Common myeloid progenitor, CD34-positive (primary cell): ENCODE measurements at regions not wholly inside any gene's neighbourhood (a gene's known extent, or its start where the extent isn't known, plus 50 kb on each side); places are given as distances from the start of the nearest gene placed in this dataset.

Experiments used
- CTCF ChIA-PET: fragments of 350-600 bp; sonication (Branson Sonifier 250); formaldehyde crosslinking; loops from one replicate; lab custom pipeline; 2021; ENCODE audit warnings: antibody characterized with exemption; lab: Charles Lee
- POLR2A ChIA-PET: fragments of 350-600 bp; sonication (Branson Sonifier 250); formaldehyde crosslinking; loops from one replicate; lab custom pipeline; 2021; ENCODE audit warnings: antibody characterized with exemption; lab: Charles Lee
- DNase-seq, 3 donors: peaks; one replicate each; pipeline versions ENCODE4 v3.0.0 to v3.0.0-alpha.2; 2013
- H3K27ac ChIP-seq, 2 experiments: 1 replicate in 1 of 2; 2 replicates in 1 of 2; pipeline ENCODE4 v1.7.0; 2013; ENCODE audit warnings: inconsistent platforms in 2 of 2, low read length in 2 of 2, mild to moderate bottlenecking in 2 of 2, low read depth in 1 of 2, moderate library complexity in 1 of 2; ENCODE audit not compliant: severe bottlenecking in 2 of 2, insufficient read depth in 1 of 2, poor library complexity in 1 of 2
- H3K27me3 ChIP-seq, 5 experiments: replicated peaks in 2 of 5; 1 replicate in 3 of 5; 2 replicates in 2 of 5; pipeline versions ENCODE4 v1.6.1 to v1.7.0; 2013; ENCODE audit warnings: low read length in 4 of 5, mild to moderate bottlenecking in 2 of 5, moderate library complexity in 2 of 5, inconsistent platforms in 1 of 5; ENCODE audit not compliant: insufficient read depth in 5 of 5, control insufficient read depth in 4 of 5
- H3K36me3 ChIP-seq, 4 experiments: 1 replicate in 2 of 4; 2 replicates in 2 of 4; pipeline versions ENCODE4 v1.6.1 to v1.7.0; 2013; ENCODE audit warnings: low read length in 3 of 4, control low read depth in 1 of 4, mild to moderate bottlenecking in 1 of 4; ENCODE audit not compliant: control insufficient read depth in 4 of 4, insufficient read depth in 4 of 4
- H3K4me1 ChIP-seq, 4 experiments: 1 replicate in 3 of 4; 2 replicates in 1 of 4; pipeline versions ENCODE4 v1.6.1 to v1.7.1; 2013; ENCODE audit warnings: low read length in 3 of 4, mild to moderate bottlenecking in 3 of 4, control low read depth in 1 of 4, inconsistent platforms in 1 of 4, moderate library complexity in 1 of 4; ENCODE audit not compliant: control insufficient read depth in 4 of 4, insufficient read depth in 4 of 4; ENCODE audit errors: control extremely low read depth in 1 of 4
- H3K4me3 ChIP-seq, 7 experiments: 1 replicate in 4 of 7; 2 replicates in 3 of 7; pipeline versions ENCODE4 v1.5.1 to v1.7.0; 2013; ENCODE audit warnings: mild to moderate bottlenecking in 7 of 7, low read length in 6 of 7, moderate library complexity in 6 of 7, inconsistent platforms in 2 of 7, low read depth in 2 of 7, control low read depth in 1 of 7; ENCODE audit not compliant: insufficient read depth in 4 of 7, control insufficient read depth in 1 of 7; ENCODE audit errors: extremely low read depth in 1 of 7
- H3K9me3 ChIP-seq, 5 experiments: 1 replicate in 4 of 5; 2 replicates in 1 of 5; pipeline versions ENCODE4 v1.6.1 to v1.7.1; 2013; ENCODE audit warnings: low read length in 4 of 5, mild to moderate bottlenecking in 2 of 5, inconsistent platforms in 1 of 5, low read depth in 1 of 5, moderate library complexity in 1 of 5; ENCODE audit not compliant: control insufficient read depth in 4 of 5, insufficient read depth in 2 of 5; ENCODE audit errors: control extremely low read depth in 1 of 5
- WGBS: methylation state at CpG from one replicate; pipeline ENCODE4 v1.1.5; 2013; ENCODE audit not compliant: insufficient coverage; 5-methylcytosine and 5-hydroxymethylcytosine counted together

DNA sequence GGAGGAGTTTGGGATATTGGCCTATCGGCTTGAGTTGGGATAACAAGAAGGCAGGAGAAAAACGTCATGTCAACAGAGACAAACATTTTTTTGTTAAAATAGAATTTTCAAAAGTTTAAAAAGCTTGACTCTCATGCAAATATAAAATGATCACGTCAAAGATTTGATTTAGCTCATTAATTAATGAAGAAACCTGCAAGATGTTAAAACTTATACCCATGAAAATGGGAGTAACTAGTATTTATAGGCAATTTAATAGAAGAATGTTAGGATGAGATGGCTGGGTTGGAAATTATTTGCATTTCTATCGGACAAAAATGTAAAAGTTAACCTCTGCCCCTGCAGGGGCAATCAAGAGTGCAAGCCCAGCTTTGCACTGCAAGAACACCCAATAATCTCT, 184.6 kb upstream of the BCOR start:
- no peak overlapping the region for H3K4me3 ChIP-seq
- H3K27me3 ChIP-seq = no peaks in the 10 kb centered on the region
- peaks cover 0 to 2% (median 0%) of the 10 kb centered on the region in 5 experiments for H3K9me3 ChIP-seq
- no CpG with 5 or more reads among the region's 4 CpGs for WGBS
- H3K27ac ChIP-seq = no peak overlapping the region
- DNase-seq = no peak
- ChIA-PET POLR2A (interaction anchor here (0.6 kb wide), 1 partner anchor 783 kb away, joined by 3 read pairs; no protein-coding TSS in a partner anchor), CTCF (no interaction called here)
- H3K4me1 ChIP-seq = peaks cover 0 to 12% (median 5%) of the 10 kb centered on the region in 4 experiments
- H3K36me3 ChIP-seq = no peaks in the 10 kb centered on the region

- H3K27me3 ChIP-seq = no peaks in the 10 kb centered on the region
- no peak overlapping the region for H3K27ac ChIP-seq
- WGBS = 80% methylated on average over 1 of the region's 4 CpGs
- H3K4me3 ChIP-seq = no peak overlapping the region
- POLR2A ChIA-PET = interaction anchor here (0.6 kb wide), 1 partner anchor 783 kb away, joined by 3 read pairs; no protein-coding TSS in a partner anchor
- no peaks in the 10 kb centered on the region for H3K36me3 ChIP-seq
- CTCF ChIA-PET = interaction anchor here (0.6 kb wide), 1 partner anchor 347 kb away, joined by 4 read pairs; no protein-coding TSS in a partner anchor
- peaks cover 0 to 2% (median 0%) of the 10 kb centered on the region in 5 experiments for H3K9me3 ChIP-seq
- DNase-seq = peak in 2 of 3 donors; percentile 57 to 61
- H3K4me1 ChIP-seq = peaks cover 0 to 12% (median 5%) of the 10 kb centered on the region in 4 experiments
These were observed 183.7 kb upstream of the BCOR start for GRCh38 chrX:40281336-40282005.

GRCh38 chrX:40279762-40280161, 182.0 kb upstream of the BCOR start:
- no peaks in the 10 kb centered on the region for H3K27me3 ChIP-seq
- no peak for DNase-seq
- no peak overlapping the region for H3K27ac ChIP-seq
- H3K4me3 ChIP-seq = no peak overlapping the region
- POLR2A ChIA-PET = no interaction called here
- peaks cover 0 to 12% (median 5%) of the 10 kb centered on the region in 4 experiments for H3K4me1 ChIP-seq
- peaks cover 0 to 3% (median 0%) of the 10 kb centered on the region in 5 experiments for H3K9me3 ChIP-seq
- CTCF ChIA-PET = interaction anchor here (1.0 kb wide), 1 partner anchor 19 kb away, joined by 3 read pairs; no protein-coding TSS in a partner anchor
- 92% methylated on average over 2 of the region's 5 CpGs for WGBS
- no peaks in the 10 kb centered on the region for H3K36me3 ChIP-seq

- peaks cover 0 to 12% (median 5%) of the 10 kb centered on the region in 4 experiments for H3K4me1 ChIP-seq
- no peak overlapping the region for H3K27ac ChIP-seq
- no peak overlapping the region for H3K4me3 ChIP-seq
- ChIA-PET CTCF (interaction anchor here (1.0 kb wide), 1 partner anchor 20 kb away, joined by 3 read pairs; no protein-coding TSS in a partner anchor), POLR2A (no interaction called here)
- no peak for DNase-seq
- 51% methylated on average over 2 of the region's 3 CpGs for WGBS
- no peaks in the 10 kb centered on the region for H3K36me3 ChIP-seq
- H3K27me3 ChIP-seq = no peaks in the 10 kb centered on the region
- H3K9me3 ChIP-seq = peaks cover 0 to 3% (median 0%) of the 10 kb centered on the region in 5 experiments
These were observed 181.3 kb upstream of the BCOR start for GRCh38 chrX:40279091-40279430.

DNA sequence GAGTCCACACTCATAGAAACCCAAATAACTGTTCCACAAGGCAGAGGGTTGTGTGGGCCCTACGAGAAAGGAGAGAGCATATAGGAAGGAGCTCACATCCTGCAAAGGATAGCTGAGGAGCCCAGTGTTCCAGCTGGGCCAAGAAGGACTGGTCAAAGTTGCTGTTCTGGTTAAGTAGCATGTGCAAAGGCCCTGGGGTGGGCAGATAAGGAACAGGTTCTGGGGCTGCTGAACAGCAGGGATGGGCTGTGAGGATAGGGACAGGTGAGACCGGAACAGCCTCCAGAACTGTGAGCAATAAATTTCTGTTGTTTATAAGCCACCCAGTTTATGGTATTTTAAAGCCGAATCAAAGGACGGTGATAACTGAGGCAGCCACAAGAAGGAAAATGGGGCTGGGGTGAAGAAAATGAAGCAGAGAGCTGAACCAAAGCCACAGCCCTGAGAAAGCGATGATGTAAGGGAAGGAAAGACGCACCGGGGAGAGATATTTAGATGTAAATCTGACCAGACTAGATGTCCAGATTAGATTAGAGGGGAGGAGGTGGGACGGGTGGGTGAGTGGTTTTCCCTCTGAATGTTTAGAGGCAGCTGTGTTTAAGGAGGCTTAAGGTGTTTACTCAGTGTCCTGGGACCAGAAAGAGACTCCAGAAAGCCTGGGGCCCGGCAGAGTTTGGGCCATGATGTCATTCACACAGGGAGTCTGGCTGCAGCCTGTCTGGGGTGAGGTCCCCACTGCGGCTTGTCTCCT, 180.8 kb upstream of the BCOR start:
- ChIA-PET CTCF (no interaction called here), POLR2A (no interaction called here)
- no peak overlapping the region for H3K4me3 ChIP-seq
- H3K27me3 ChIP-seq = no peaks in the 10 kb centered on the region
- DNase-seq = peak in 2 of 3 donors; percentile 61 to 64
- H3K36me3 ChIP-seq = no peaks in the 10 kb centered on the region
- no peak overlapping the region for H3K27ac ChIP-seq
- peaks cover 0 to 3% (median 0%) of the 10 kb centered on the region in 5 experiments for H3K9me3 ChIP-seq
- peaks cover 2 to 15% (median 7%) of the 10 kb centered on the region in 4 experiments for H3K4me1 ChIP-seq
- WGBS = 86% methylated on average over 8 of the region's 10 CpGs

DNA sequence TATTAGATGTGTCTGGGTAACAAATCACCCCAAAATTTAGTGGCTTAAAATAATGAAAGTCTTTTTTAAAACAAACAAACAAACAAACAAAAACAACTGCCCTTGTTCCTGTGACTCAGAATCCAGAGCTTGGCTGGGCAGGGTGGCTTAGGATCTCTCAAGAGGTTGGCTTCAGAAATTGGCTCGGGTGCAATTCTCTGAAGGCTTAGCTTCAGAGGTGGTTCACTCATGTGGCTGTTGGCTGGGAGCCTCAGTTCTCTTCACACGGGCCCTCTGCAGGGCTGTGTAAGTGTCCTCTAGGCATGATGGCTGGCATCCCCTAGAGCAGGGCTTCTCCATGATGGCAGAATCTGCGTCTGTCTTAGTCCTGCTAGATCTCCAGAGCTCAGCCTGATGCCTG, 179.9 kb upstream of the BCOR start:
- no peaks in the 10 kb centered on the region for H3K27me3 ChIP-seq
- 92% methylated on average over 3 of the region's 3 CpGs for WGBS
- POLR2A ChIA-PET = no interaction called here
- H3K27ac ChIP-seq = no peak overlapping the region
- no peaks in the 10 kb centered on the region for H3K36me3 ChIP-seq
- H3K9me3 ChIP-seq = peaks cover 0 to 3% (median 0%) of the 10 kb centered on the region in 5 experiments
- no peak overlapping the region for H3K4me3 ChIP-seq
- no peak for DNase-seq
- H3K4me1 ChIP-seq = peaks cover 2 to 21% (median 13%) of the 10 kb centered on the region in 4 experiments
- CTCF ChIA-PET = interaction anchor here (1.5 kb wide), 1 partner anchor 102 kb away, joined by 4 read pairs; no protein-coding TSS in a partner anchor
